Brain microvascular endothelial cell (primary cell): ENCODE measurements at regions not wholly inside any gene's neighbourhood (a gene's known extent, or its start where the extent isn't known, plus 50 kb on each side); places are given as distances from the start of the nearest gene placed in this dataset.

Experiments used
- DNase-seq: peaks from one replicate; pipeline ENCODE4 v3.0.0-alpha.2; 2020
- H3K27ac ChIP-seq: fragments of 250-450 bp; sonication (Bioruptor Pico); 2 replicates; pipeline ENCODE4 v1.5.1; 2020; ENCODE audit warnings: mild to moderate bottlenecking, moderate library complexity
- H3K27me3 ChIP-seq: fragments of 250-450 bp; sonication (Bioruptor Pico); replicated peaks from 2 replicates; pipeline ENCODE4 v1.5.1; 2020; ENCODE audit warnings: mild to moderate bottlenecking
- H3K36me3 ChIP-seq: fragments of 250-450 bp; sonication (Bioruptor Pico); replicated peaks from 2 replicates; pipeline ENCODE4 v1.5.1; 2020; ENCODE audit warnings: mild to moderate bottlenecking
- H3K4me3 ChIP-seq: 2 replicates; pipeline ENCODE4 v1.5.1; 2011; ENCODE audit warnings: low read depth, mild to moderate bottlenecking, control low read depth, low read length, moderate library complexity
- CTCF ChIP-seq: IDR thresholded peaks from 2 replicates; pipeline ENCODE4 v1.5.1; 2011; ENCODE audit warnings: low read depth, mild to moderate bottlenecking, moderate library complexity, low read length, control low read depth, inconsistent platforms; ENCODE audit errors: missing control alignments
- in situ Hi-C: cut with HindIII; loops from 2 replicates; pipeline ENCODE4 v1.10.0; 2017; ENCODE audit warnings: low sequenced_read_pairs, low pct_ligation_motif_present

- in situ Hi-C loops = no loop called here
- no peak for TF ChIP-seq CTCF
- no peak for DNase-seq
- no peak overlapping the region for H3K4me3 ChIP-seq
- H3K27me3 ChIP-seq = no peaks in the 10 kb centered on the region
- H3K36me3 ChIP-seq = no peaks in the 10 kb centered on the region
- H3K27ac ChIP-seq = no peak overlapping the region
Observed at GRCh38 chr4:136219592-136220125, 1312.6 kb downstream of the PCDH18 start.

- TF ChIP-seq CTCF = no peak
- Histone ChIP-seq H3K27me3 (no peaks in the 10 kb centered on the region), H3K4me3 (no peak overlapping the region), H3K36me3 (no peaks in the 10 kb centered on the region), H3K27ac (no peak overlapping the region)
- in situ Hi-C loops = no loop called here
- no peak for DNase-seq
Observed at GRCh38 chr4:136203199-136203598, 1329.1 kb downstream of the PCDH18 start.

GRCh38 chr4:136198358-136198757, 1333.9 kb downstream of the PCDH18 start:
- Histone ChIP-seq H3K36me3 (no peaks in the 10 kb centered on the region), H3K27ac (no peak overlapping the region), H3K4me3 (no peak overlapping the region), H3K27me3 (no peaks in the 10 kb centered on the region)
- TF ChIP-seq CTCF = no peak
- no peak for DNase-seq
- in situ Hi-C loops = no loop called here

GRCh38 chr4:136194962-136195361, 1337.3 kb downstream of the PCDH18 start:
- Histone ChIP-seq H3K27me3 (no peaks in the 10 kb centered on the region), H3K36me3 (no peaks in the 10 kb centered on the region), H3K4me3 (no peak overlapping the region), H3K27ac (no peak overlapping the region)
- in situ Hi-C loops = no loop called here
- no peak for DNase-seq
- TF ChIP-seq CTCF = no peak

- H3K36me3 ChIP-seq = no peaks in the 10 kb centered on the region
- H3K4me3 ChIP-seq = no peak overlapping the region
- TF ChIP-seq CTCF = no peak
- in situ Hi-C loops = no loop called here
- no peak for DNase-seq
- no peaks in the 10 kb centered on the region for H3K27me3 ChIP-seq
- no peak overlapping the region for H3K27ac ChIP-seq
Observed at GRCh38 chr4:136186650-136187049, 1345.6 kb downstream of the PCDH18 start.

- no peak overlapping the region for H3K27ac ChIP-seq
- H3K4me3 ChIP-seq = no peak overlapping the region
- H3K36me3 ChIP-seq = no peaks in the 10 kb centered on the region
- in situ Hi-C loops = no loop called here
- TF ChIP-seq CTCF = peak; percentile 11
- H3K27me3 ChIP-seq = no peaks in the 10 kb centered on the region
- DNase-seq = no peak
Observed at GRCh38 chr4:136183513-136183912, 1348.8 kb downstream of the PCDH18 start.
